GM19395 (cell line): ENCODE measurements at regions not wholly inside any gene's neighbourhood (a gene's known extent, or its start where the extent isn't known, plus 50 kb on each side); places are given as distances from the start of the nearest gene placed in this dataset.
A peak's percentile ranks its signal among the peaks of the same experiment; 100 is the strongest.
"Not testable (repeated sequence)": the region's sequence is repeated elsewhere in the genome, so short reads cannot be mapped to it uniquely, and the experiment has no call there.

ENCODE experiments used
- ATAC-seq: cut with Tn5 transposase; IDR thresholded peaks from one replicate; pipeline ENCODE4 v1.9.1; 2021; ENCODE audit warnings: mild to moderate bottlenecking, moderate library complexity; ENCODE audit not compliant: unreplicated experiment

DNA sequence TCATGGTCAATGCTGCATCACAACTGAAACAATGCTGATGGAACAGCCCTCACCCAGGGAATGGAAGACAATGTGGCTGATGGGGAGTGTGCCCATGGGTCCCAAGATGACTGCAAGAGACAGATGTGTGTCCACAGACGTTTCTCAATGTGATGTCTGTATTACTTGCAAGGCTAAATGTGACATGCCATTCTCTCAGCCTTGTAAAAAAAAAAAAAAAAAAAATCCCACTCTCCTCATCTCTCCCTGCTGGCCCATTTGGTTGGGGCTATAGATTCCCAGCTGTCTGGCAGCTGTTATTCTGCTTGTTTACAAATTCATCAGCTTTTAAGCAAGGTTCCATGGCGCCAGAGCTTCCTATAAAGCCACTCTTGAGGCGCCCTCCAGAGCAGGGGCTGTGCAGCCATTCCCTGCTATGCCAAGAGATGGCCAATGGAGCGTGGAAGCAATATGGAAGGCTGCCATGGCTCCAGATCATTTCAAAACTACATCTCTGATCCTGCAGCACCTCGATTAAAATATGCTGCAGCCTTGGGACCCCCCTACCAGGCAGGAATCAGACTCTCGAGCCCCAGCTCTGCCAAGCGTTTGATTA lies 294.8 kb downstream of the FOXO1 start:
- ATAC-seq: no peak

DNA sequence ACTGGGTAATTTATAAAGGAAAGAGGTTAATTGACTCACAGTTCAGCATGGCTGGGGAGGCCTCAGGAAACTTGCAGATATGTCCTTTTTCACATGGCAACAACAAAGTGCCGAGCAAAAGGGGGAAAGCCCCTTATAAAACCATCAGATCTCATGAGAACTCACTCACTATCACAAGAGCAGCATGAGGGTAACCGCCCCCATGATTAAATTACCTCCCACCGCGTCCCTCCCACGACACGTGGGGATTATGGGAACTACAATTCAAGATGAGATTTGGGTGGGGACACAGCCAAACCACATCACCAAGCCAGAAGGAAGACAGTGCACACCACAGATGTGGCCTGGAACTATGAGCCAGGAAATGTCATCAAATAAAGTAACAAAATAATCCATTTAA lies 292.8 kb downstream of the FOXO1 start:
- ATAC-seq: not testable (repeated sequence)

DNA sequence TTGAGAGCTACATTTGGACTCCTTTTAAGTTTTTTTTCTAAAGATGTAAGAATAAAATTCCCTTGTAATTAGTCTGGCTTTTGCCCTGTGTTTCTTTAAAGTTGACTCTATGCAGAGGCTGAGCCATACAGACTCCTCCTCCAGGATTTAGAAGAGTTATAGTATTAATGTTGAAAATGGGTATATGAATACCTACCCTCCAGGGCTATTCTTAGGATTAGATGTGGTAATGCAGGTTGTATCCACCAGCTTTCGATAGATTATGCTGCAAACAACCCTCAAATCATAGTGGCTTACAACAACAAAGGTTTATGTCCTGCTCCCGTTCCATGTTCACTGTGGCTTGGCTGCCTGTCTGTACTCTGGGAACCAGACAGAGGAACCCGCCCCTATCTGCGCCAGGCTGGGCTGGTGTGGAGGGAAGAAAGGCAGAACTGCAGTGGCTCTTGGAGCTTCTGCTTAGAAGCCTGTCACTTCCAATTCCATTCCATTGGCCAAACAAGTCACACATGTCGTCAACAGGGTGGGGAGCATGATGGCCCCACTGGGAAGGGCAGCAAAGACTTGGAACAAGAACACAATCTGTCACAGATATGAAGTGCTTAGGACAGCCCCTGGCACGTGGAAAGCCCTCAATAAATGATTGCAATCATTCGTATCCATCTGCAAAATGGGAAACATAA lies 290.8 kb downstream of the FOXO1 start:
- no peak for ATAC-seq

DNA sequence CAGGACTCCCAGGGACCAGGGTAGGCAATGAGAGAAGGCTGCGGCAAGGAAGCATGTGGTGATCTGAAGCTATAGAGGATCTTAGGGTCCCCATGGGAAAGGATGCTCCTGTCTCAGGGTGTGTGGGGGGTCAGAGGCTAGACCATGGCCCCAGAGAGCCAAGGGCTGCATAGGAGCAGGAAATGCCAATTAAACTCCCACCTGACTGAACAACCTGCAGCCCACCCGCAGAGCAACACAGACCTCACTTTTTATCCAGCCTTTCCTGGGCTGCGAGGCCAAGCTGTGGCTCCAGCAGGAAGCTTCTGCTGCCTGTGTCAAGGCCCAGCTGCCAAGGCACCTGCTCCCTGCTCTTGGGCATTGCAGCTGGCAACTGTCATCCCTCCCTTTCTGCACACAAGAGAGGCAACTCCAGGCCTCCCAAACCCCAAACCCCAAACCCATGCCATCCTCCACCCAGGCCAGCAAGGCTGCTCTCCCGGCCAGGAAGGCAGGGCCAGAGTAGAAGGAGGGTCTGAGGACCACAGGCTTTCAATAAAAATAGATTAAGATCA lies 290.1 kb downstream of the FOXO1 start:
- no peak for ATAC-seq

DNA sequence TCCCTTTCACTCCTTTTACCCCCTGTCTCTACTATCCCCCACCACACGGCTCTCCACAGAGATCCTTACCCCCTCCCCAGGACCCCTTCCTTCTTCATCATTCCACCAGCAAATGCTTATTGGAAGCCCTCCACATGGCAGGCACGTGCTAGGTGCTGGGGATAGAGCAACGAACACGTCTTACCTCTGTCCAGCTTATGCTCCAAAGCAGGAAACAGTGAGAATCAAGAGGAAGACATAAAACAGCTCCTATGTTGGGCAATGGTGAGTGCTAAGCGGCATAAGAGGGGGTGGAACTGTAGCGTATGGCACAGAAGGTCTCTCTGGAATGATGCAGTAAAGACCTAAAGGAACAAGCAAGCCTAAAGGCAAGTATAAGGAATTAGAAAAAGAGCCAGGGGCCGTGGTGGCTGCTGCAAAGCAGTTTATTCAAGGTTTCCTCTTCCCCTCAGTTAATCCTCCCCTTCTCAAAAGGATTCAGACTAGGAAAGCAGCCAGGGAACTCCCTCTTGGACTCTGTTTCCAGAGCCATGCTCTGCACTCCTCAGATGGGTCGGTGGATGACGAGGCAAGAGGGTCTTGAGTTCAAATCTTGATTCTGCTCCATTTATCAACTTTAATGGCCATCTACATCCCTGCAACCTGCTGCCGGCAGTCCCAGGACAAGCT lies 289.4 kb downstream of the FOXO1 start:
- ATAC-seq: no peak

DNA sequence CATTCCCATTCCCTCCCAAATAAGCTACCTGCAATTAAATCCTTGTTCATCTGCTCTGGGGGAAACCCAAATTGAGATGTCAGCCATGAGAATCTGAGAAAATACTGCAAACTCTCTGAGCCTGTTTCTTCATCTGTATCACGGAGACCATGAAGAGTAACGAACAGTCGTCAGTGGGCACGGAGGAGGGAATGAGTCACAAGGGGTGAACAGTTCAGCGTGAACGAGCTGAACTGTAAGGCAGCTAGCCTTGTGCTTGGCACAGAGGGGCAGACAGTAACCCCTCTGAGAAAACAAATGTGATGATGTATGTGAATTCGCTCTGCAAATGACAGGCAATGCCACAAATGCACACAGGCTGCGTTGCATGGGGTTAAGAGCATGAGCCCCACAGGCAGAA lies 288.7 kb downstream of the FOXO1 start:
- ATAC-seq: no peak

DNA sequence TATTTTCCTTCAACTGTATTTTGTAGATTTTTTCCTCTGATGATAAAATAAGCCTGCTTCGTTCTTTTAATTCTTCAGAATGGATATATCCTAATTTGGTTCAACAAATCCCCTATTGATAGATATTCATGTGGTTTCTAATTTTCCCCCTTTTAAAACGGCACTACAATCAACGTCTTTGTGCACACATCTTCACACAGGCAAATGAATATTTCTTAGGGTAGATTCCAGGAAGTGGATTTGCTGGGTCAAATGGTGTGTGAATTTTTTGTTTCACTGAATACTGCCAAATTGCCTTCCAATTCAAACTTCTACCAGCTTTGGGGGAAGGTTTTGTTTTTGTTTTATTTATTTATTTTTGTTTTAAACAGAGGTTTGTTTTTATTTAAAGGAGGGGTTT lies 287.2 kb downstream of the FOXO1 start:
- no peak for ATAC-seq

DNA sequence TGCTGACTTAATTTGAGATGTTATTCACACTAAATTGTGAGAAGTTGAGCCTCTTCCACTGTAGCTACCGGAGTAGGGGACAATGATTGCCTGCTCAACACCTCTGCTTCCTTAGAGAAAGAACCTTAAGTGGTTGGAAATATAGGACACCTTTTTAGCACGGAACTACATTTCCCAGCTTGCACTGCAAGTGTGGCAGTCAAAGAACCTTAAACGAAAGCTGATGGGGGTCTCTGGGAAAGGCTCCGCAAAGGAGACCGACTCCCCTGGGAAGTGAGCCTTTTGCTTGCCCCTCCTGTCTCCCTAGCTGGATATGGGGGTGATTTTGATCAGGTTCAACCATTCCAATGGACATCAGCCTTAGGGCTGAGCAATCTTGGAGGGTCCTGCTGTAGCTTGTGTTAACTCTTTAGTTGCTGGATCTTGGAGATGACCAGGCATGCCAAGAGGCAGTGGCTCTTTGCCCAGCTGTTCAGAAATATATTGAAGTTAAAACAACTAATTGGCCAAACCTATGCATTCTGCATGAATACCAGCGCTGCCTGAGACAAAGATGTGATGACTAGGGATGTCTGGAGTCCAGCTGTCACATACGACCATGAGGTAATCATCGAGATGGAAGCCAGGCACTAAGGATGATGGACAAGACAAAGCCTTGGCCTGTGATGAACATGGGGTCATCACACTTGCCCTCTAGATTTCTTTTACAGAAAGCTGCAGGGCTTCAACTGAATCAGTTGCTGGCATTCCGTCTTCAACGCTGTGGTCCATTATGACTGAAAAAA lies 286.5 kb downstream of the FOXO1 start:
- no peak for ATAC-seq

DNA sequence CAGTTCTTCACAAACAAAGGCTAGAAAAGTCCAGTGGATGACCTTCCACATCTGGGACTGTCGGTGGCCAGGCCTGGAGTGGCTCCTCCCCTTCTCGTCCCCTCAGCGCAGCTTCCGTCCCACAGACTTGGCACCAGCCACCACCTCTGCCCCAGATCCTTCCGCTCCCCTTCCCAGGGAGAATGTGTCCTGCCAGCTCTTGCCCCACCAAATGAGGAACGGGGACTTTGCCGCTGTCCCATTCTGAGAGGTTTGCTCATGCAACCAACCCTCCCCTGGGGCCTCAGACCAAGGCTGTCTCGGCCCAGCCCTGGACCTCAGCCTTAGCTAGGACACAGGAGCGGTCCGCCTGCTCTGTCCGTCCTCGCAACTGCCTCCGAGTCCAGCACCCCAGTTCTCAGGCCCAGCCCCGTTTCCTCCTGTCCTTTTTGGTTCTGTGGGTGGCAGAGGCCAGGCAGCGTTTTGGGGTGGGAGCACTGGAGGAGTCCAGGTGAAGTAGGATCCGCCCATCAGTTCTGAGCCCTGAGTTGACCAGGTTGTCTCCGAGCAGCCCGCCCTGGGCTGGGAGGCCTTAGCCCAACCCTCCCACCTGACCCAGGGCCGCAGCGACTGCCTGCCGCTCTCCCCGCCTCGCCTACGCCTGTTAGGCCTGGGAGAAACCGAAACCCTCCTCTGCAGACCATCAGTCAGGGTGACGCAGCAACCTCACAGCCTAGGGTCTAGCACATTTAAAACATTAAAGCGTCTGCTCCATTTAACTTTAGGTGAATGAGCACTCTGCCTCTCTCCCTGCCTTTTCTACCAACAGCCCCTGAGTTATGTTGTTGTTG lies 284.3 kb downstream of the FOXO1 start:
- ATAC-seq: no peak

DNA sequence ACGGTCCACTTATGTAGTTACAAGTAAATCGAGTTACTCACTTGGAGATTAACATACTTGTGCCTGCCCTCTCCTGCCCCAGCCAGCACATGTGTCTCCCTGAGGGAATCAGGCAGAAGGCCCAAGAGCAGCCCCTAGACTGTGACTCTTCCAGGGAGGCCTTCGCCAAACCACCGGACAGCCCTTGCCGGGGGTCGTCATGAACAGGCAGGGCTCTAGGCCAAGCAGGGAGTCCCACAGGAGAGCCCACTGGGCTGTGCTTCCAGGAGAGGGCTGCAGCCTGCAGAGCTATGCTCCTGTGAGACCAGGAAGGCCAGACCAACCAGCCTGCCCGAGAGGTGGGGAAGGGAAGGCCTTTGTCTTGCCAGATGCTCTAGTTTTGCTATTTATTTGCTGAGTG lies 283.3 kb downstream of the FOXO1 start:
- no peak for ATAC-seq

DNA sequence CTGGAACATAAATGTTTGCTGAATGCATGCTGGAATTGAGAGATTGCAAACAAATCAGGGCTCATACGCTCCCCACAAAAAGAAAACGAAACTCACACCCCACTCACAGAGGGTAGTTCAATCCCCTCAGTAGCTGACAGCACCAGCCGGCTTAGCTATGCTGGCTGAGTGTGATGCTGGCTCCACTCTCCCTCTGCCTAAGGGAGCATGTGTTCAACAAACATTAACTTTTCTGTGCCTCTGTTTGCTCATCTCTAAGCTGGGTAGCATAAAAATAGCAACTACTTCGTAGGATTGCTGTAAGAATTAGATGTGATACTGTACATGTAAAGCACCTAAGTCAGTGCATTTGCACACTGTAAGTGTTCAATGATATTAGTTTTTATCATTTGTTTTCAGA lies 282.6 kb downstream of the FOXO1 start:
- no peak for ATAC-seq

DNA sequence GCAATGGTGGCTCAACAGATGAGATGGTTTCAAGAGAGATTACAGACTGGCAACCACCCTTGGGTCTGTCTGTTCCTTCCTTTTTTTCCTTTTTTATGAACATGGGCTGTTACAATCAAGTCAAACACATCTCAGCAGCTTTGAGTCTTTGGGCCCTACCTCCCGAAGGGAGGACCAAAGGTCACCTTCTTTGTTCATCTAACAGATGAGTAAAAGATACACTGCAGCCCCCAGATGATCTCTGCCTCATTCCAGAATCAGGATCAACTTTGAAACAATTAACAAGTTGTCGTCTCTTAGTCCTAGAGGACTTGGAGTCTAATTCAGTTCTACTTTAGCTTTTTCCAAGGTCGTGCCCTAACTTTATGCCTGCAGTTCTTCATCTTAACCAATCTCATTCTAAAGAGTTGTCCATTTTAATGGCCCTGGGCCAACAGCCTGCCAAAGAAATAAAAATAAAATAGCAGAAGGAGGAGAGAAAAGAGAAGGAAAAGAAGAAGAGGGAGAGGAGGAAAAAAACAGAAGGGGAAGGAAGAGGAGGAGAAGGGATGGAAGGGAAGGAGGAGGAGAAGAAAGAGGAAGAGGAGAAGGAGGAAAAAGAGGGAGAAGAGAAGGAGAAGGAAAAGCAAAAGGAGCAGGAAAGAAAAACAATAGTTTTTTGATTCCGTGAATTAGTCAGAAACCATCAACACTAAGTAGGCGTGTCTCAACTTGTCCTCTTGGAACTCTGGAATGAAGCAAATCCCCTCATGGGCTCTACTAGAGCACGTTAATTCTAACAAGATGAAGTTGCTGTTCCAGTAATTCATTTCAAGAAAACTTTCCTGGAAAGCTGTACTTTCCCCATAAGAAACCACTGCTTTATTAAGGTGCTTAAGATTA lies 281.2 kb downstream of the FOXO1 start:
- ATAC-seq: no peak

DNA sequence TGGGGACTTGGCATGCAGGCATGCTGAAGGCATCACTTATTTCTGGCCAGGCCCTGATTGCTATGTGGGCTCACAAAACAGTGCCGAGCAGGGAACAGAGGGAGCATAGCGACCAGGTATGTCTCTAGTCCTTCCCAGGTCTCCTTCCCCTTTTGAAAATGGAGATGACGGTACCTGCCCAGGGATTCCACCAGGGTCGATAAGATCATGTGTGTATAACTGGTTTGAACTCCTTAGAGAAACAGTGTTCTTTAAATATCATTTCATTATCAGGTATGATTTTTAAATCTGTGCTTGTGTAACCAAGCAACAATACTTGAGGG lies 280.6 kb downstream of the FOXO1 start:
- ATAC-seq: no peak

DNA sequence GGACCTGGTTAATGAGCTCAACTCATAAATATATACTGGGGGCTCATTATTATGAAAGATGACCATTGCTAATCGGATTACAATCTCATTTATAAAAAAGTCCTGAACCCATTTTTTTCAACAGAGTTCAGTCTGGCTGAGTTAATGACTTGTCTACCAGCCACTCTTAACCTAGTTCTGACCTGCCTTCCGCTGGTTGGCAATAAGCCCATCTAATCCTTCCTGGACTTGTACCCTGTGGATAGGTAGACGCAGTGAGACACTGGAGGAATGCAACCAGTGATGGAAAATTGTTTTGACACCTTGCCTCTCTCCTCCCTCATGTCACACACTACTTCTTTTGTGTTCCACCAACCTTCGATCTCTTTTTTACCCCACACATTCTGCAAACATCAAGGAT lies 279.9 kb downstream of the FOXO1 start:
- no peak for ATAC-seq

DNA sequence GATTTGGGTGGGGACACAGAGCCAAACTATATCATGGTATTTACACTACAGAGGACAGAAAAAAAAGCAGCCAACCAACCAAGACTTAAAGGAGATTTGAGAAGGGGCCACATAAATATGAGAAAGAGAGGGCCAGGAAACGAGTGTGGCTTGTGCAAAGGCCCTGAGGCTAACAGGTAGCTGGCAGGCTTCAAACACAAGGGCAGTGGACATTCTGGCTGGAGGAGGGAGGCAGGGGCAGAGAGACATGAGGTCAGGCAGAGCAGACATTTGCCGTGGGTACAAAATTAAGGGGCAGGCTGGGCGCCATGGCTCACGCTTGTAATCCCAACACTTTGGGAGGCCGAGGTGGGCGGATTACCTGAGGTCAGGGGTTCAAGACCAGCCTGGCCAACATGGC lies 278.7 kb downstream of the FOXO1 start:
- ATAC-seq: no peak

DNA sequence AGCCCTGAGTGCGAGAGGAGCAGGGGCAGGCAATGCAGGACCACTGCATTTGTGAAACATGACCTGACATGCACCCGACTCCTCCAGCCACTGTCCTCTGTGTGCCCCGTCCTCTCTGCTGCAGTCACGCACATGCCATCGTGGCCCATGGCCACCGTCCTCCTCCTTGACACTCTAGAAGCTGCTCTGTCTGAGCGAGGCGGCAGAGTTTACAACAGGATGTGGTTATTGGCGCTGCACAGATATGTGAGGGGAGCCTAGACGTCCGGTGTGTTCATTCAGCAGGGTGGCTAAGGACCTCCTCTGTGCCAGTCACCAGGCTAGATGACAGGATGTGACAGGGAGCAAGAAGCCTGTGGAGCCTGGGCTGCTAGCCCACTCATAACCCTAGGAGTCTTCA lies 277.8 kb downstream of the FOXO1 start:
- peak; percentile 98 for ATAC-seq

DNA sequence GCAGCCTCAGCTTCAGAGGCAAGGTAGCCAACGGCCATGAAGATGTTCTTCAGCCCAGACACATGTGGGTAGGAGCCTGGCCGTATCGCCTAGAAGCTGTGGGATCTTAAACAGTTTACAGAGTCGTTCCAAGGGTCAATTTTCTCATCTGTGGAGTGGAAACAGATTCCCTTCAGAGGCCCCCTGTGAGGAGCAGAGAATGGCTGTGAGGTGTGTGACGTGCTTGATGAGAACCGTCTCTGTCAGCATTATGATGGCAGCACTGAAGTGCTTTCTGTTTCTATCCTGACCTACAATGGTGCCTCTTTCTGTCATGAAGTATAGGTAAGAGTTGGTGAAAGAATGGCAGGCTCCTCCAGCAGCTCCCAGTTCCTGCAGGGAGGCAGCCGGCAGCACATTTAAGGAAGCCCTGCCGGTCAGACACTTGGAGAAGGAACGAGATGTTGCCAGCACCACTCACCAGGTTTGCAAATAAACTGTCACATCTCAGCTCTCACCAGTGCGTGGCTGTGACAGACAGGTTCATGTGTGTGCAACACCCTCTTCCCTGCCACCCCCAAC lies 277.3 kb downstream of the FOXO1 start:
- ATAC-seq: peak; percentile 68

DNA sequence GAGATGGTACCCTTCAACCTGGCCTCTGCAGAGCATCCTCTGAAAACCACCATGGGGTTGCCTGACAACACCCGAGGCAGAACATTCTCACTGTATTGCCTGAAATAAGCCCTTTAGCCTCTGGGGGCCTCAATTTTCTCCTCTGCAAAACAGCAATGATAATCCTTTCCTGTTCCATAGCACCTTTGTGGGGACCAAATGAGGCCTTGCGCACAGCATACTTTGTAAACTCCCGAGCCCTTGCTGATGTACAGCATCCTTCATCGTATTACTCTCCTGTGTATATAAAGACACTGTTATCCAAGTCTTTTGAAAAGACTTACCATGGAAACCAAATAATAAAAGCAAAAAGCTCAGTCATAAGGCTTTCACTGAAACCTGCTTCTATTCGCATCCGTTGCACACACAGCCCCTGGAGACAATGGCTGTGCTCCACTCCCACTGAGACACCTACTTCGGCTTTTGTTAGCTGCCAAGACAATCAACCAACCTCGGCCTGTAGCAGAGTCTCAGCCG lies 276.0 kb downstream of the FOXO1 start:
- ATAC-seq: no peak

DNA sequence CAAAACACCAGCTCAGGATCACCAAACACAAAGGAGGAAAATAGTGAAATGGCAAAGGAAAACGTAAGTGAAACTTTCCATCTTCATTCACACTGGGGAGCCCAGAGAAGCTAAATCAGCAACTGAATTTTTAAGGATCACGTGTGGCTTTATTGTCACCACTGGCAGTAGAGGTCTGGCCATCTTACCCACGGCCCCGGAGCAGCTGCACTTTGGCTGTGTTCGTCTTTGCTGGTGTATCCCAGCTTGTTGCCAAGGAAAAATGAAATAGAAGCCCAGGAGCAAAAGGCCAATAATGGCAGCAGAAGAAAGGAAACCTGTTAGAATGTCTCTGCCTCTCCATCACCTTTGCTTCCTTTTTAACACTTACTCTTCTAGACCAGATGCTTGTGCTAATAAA lies 274.7 kb downstream of the FOXO1 start:
- no peak for ATAC-seq
